ENCODE measurements at regions not wholly inside any gene's neighbourhood (a gene's known extent, or its start where the extent isn't known, plus 50 kb on each side); places are given as distances from the start of the nearest gene placed in this dataset.

DNA sequence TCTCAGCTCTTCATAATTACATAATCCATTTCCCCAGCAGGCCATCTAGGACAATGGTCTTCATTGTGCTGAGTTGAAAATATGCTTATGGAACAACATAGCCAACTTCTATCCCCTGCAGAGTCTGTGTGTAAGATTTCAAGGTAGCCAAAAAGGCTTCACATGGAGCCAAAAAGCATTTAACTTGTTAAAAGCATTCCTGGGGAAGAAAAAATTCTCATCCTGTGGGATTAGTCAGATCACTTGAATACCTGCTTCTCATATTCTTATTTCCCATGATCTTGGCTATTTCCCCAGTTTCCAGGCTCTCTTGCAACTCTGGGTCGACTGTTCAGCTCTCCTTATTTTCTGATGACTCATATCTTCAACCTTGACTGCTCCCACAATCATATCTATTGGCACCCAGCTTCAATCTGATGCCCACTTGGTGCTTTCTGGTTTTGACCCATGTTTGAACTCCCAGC lies 178.9 kb downstream of the KLHL28 start:
- TF ChIP-seq ELF4 (CRISPR knock-in tag; IDR thresholded peaks at IDR 0.05; ENCODE audit: borderline replicate concordance) (no peak), ZNF776 (CRISPR knock-in tag; IDR thresholded peaks at IDR 0.05) (no peak), ZBTB7A (CRISPR knock-in tag; IDR thresholded peaks at IDR 0.05) (no peak), HNRNPUL1 (IDR thresholded peaks at IDR 0.05; ENCODE audit: low read depth, low read length) (no peak), SP1 (IDR thresholded peaks at IDR 0.05) (no peak), SP1 (CRISPR knock-in tag; IDR thresholded peaks at IDR 0.05) (no peak), NFYB (CRISPR knock-in tag; IDR thresholded peaks at IDR 0.05) (no peak), ZNF720 (CRISPR knock-in tag; IDR thresholded peaks at IDR 0.05) (no peak)
- TF ChIP-seq, protein P1, sequence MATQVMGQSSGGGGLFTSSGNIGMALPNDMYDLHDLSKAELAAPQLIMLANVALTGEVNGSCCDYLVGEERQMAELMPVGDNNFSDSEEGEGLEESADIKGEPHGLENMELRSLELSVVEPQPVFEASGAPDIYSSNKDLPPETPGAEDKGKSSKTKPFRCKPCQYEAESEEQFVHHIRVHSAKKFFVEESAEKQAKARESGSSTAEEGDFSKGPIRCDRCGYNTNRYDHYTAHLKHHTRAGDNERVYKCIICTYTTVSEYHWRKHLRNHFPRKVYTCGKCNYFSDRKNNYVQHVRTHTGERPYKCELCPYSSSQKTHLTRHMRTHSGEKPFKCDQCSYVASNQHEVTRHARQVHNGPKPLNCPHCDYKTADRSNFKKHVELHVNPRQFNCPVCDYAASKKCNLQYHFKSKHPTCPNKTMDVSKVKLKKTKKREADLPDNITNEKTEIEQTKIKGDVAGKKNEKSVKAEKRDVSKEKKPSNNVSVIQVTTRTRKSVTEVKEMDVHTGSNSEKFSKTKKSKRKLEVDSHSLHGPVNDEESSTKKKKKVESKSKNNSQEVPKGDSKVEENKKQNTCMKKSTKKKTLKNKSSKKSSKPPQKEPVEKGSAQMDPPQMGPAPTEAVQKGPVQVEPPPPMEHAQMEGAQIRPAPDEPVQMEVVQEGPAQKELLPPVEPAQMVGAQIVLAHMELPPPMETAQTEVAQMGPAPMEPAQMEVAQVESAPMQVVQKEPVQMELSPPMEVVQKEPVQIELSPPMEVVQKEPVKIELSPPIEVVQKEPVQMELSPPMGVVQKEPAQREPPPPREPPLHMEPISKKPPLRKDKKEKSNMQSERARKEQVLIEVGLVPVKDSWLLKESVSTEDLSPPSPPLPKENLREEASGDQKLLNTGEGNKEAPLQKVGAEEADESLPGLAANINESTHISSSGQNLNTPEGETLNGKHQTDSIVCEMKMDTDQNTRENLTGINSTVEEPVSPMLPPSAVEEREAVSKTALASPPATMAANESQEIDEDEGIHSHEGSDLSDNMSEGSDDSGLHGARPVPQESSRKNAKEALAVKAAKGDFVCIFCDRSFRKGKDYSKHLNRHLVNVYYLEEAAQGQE (IDR thresholded peaks at IDR 0.05; ENCODE audit: borderline replicate concordance in 1 of 2, low read depth in 1 of 2, low read length in 2 of 2), result no peak
- TF ChIP-seq, protein P2, sequence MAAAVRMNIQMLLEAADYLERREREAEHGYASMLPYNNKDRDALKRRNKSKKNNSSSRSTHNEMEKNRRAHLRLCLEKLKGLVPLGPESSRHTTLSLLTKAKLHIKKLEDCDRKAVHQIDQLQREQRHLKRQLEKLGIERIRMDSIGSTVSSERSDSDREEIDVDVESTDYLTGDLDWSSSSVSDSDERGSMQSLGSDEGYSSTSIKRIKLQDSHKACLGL (CRISPR knock-in tag; IDR thresholded peaks at IDR 0.05), result no peak

Data from HepG2 (cell line).